Stimulated activated naive CD4-positive, alpha-beta T cell (primary cell): ENCODE measurements at regions not wholly inside any gene's neighbourhood (a gene's known extent, or its start where the extent isn't known, plus 50 kb on each side); places are given as distances from the start of the nearest gene placed in this dataset.

Source experiments
- DNase-seq, 6 experiments: peaks; one replicate each; lab custom pipeline; 2025; lab: John Stamatoyannopoulos, UW

GRCh38 chr9:79210541-79211243, 361.1 kb upstream of the TLE4 start:
- no peak for DNase-seq

- DNase-seq: no peak
Measured at GRCh38 chr9:79213417-79214125, 358.2 kb upstream of the TLE4 start.

GRCh38 chr9:79215821-79216220, 355.9 kb upstream of the TLE4 start:
- no peak for DNase-seq

- DNase-seq: no peak
Measured at GRCh38 chr9:79220251-79220650, 351.5 kb upstream of the TLE4 start.

GRCh38 chr9:79220666-79221065, 351.1 kb upstream of the TLE4 start:
- DNase-seq: no peak

GRCh38 chr9:79221084-79221483, 350.7 kb upstream of the TLE4 start:
- DNase-seq: no peak

GRCh38 chr9:79222483-79222882, 349.3 kb upstream of the TLE4 start:
- DNase-seq: no peak

GRCh38 chr9:79224672-79225433, 346.9 kb upstream of the TLE4 start:
- no peak for DNase-seq

- no peak for DNase-seq
Measured at GRCh38 chr9:79233542-79233941, 338.2 kb upstream of the TLE4 start.

- no peak for DNase-seq
Measured at GRCh38 chr9:79236466-79236865, 335.3 kb upstream of the TLE4 start.

GRCh38 chr9:79237861-79238260, 333.9 kb upstream of the TLE4 start:
- no peak for DNase-seq

GRCh38 chr9:79240774-79241173, 331.0 kb upstream of the TLE4 start:
- DNase-seq: no peak

GRCh38 chr9:79242489-79242888, 329.3 kb upstream of the TLE4 start:
- no peak for DNase-seq

- no peak for DNase-seq
Measured at GRCh38 chr9:79246170-79246569, 325.6 kb upstream of the TLE4 start.

- DNase-seq: no peak
Measured at GRCh38 chr9:79247021-79247420, 324.7 kb upstream of the TLE4 start.

GRCh38 chr9:79250806-79251205, 321.0 kb upstream of the TLE4 start:
- no peak for DNase-seq

GRCh38 chr9:79254900-79255650, 316.7 kb upstream of the TLE4 start:
- no peak for DNase-seq

- no peak for DNase-seq
Measured at GRCh38 chr9:79255651-79256260, 316.0 kb upstream of the TLE4 start.

- DNase-seq: no peak
Measured at GRCh38 chr9:79256691-79257213, 315.0 kb upstream of the TLE4 start.

- DNase-seq: no peak
Measured at GRCh38 chr9:79257228-79257781, 314.5 kb upstream of the TLE4 start.

GRCh38 chr9:79257790-79258351, 313.9 kb upstream of the TLE4 start:
- no peak for DNase-seq
